ENCODE measurements at regions not wholly inside any gene's neighbourhood (a gene's known extent, or its start where the extent isn't known, plus 50 kb on each side); places are given as distances from the start of the nearest gene placed in this dataset.
"Not testable (repeated sequence)": the region's sequence is repeated elsewhere in the genome, so short reads cannot be mapped to it uniquely, and the experiment has no call there.

DNA sequence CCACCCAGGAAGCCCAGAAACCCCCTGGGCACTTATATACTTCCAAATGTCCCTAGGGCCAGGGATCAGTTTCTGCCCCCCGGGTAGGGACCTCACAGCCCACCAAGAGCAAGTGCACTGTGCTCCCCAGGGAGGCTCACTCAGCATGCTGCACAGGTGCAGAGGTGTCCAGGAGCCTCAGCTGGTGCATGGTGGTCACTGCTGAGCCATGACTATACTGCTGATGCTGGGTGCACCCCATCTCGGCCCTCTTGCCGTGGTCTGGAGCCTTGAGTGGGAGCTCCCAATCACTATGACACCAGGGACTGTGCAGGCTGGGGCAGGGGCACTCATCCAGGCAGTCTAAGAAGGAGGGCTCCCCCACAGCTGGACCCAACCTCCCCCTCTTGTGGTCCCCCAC lies 617.8 kb upstream of the RAB6C start:
- DNase-seq = no peak

DNA sequence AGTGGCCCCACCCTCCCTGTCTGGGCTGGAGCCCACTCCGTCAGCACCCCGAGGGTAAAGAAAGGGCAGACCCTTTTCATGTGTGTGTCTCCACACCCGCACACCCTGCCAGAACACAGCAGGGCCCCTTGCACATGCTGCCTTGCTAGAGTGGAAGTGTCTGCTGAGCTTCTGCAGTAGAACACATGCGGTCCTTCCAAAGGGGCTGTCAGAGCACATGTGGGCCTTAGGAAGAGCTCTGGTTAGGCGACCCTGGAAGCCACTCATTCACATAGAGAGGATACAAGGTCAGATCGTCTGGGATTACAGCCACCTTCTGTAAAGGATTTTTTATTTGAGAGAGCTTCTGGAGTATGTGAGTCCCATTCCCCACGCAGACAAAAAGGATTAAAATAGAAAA lies 613.2 kb upstream of the RAB6C start:
- no peak for DNase-seq

DNA sequence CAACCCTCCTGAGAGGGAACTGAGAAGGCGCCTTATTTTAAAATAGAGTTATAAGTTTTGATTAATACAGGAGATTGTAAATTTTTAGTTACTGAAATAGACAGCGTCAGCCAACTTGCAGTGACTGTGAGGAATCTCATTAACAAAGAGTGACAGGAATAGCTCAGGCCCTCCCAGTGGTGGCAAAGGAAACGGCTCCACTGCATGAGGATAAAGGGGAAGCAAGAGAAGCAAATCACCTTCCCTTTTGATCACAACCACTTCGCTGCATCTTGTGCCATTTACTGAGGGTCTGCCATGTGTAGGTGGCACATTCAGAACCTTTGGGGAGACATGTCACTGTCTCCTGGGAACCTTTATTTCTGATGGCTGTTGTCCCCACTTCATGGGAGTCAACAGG lies 612.4 kb upstream of the RAB6C start:
- no peak for DNase-seq

DNA sequence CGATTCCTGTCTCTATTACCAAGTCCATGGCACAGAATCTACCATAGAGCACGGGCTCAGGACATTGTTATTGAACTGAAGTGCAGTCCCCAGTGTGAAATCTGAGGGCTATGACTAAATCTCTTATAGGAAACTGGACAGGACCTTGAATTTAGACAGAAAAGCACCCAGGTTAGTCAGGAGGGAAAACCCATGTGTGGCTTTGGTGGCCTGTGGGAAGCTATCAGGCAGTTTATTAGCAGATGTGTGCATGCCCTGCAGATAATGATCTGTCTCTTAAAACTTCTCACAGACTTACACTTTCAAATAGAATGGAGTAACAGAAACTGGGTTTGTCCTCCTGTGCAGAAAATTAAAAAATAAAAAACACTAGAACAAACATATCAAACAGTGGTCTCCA lies 610.0 kb upstream of the RAB6C start:
- DNase-seq = no peak

DNA sequence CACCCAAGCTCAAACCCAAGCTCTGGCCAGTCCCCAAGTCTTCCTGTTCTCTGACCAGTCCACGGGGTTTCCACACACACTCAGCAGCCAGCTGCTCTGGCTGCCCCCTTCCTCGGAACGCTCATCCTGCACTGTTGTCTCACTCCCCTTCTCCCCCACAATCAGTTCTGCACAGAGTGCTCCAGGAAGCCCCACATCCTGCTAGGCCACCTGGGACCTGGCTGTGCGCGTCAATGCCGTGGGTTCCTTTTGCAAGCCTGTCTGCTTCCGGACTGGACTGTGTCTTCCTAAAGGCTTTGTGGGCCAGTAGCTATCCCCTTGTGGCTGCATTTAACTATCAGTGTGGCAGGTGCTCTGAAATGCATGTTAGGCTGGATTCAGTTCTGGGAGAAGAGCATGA lies 605.0 kb upstream of the RAB6C start:
- no peak for DNase-seq

DNA sequence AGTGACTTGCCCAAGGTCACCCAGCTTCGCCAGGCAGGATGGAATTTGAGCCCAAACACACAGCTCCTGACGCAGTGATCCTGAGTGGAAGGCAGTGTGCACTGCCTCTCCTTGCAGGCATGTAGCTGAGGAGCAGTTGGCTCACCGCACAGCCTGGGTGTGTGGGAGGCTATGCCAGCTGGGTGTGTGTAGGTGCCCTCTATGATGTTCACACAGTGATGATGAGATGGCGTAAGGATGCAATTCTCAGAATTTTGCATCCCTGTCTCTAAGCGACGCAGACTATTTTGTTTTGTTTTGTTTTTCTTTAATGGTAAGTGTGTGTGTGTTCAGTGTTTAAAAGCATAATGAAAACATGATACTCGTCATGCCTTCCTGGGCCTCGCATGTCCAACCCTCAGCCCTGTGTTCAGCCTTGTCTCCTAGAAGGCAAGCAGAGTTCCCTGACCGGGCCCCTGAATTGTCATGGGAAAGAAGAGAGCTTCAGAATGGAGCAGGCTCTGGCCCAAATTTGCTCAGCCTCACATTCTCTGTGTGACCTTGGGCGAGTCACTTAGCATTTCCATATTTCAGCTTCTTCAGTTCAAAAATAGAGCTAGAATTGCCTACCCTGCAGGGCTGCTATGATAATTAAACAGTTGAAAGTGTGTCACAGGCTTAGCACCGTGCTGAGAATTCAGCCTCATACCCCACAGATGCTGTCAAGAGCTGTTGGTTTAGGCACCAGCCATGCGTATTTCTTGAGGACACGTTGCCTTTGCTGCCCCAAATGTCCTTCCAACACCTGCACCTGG lies 603.6 kb upstream of the RAB6C start:
- DNase-seq = no peak

DNA sequence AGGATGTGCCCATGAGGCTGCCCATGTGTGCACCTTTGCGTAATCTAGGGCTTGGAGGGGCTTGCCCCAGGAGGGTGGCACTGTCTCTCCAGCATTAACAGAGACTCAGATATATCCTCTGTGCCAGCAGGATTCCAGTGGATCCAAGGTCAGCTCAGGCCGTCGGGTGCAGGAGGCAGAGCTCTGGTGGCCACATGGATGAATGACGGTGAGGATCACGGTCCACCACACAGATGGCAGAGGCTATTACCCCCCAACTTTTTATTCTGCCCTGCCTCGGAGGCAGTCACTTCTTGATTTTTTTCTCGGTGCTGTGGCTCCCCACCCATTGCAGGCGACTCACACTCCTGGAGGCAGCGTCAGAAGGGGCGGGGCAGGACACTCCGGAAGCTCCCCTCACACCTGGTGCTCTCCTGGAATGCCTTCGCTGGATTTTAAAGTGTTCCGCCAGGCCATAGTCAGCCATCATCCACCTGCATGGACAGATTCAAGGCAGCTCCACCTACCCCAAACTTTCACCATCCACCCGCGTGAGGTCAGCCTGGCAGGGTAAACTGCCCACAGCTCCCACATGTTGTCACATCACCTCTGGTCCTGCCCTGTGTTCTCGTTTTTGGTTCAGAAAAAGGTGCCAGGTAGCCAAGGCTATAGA lies 602.9 kb upstream of the RAB6C start:
- no peak for DNase-seq

DNA sequence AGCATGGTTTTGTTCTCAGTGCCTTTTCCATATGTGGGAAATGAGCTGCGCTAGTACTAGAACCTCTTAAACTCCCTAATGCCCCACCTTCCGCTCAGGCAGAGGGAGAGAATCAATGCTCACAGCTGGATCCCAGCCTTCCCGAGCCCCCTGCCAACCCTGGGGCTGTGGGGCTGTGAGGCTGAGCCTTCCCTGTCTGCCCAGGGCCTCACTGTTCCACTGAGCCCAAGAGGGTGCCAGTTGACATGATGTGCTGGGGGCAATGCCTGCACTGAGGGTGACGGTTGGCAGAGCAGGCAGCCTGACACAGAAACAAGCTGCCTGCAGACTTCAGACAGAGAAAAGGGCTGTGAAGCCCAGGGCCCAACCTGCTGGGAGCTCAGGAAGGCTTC lies 602.4 kb upstream of the RAB6C start:
- no peak for DNase-seq

DNA sequence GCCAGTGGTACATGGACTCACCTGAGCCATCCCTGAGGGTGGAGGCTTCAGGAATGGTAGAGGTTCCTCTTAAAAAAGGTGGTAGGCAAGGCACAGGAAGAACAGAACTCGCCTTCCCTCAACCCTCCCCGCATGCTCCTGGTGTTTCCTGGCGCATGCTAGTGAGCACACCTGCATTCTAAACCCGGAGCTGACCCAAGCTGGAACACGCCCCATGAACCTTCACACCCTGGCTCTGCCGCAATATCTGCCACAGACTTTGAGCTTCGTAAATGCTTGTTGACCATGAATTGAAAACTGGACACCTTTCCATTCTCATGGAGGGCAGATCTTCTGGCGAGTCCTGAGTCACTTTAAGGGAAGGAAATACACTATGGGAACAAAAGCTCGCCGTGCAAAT lies 601.3 kb upstream of the RAB6C start:
- DNase-seq = no peak

DNA sequence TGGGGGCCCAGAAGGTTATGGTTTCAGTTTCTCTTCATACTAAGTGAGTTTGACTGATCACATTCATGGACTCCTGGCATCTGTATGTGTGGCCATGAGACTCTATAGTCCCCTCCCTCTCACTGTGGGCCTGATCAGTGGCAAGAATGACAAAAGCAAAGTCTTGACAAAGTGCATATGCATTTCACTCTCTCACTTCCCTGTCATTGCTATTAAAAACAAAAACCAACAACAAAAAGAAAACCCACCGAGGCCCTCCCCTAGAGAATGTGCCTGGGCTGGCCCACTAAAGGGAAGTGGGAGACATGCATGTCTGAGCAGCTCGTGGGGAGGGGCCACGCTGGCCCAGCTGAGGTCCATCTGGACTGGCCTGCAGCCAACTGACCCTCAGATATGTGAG lies 600.1 kb upstream of the RAB6C start:
- no peak for DNase-seq

DNA sequence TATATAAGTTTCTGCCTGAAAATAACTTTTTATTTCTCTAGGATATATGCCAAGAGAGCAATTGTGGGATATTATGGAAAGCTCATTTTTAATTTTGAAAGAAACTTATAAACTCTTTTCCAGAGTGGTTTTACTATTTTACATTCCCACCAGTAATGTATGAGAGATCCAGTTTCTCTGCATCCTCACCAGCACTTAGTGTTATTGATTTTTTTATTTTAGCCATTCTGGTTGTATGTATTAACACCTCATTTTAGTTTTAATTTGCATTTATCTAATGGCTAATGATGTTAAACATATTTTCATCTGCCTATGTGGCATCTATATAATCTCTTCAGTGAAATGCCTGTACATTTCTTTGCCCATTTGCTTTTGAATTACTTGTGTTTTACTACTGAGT lies 597.7 kb upstream of the RAB6C start:
- DNase-seq = no peak

DNA sequence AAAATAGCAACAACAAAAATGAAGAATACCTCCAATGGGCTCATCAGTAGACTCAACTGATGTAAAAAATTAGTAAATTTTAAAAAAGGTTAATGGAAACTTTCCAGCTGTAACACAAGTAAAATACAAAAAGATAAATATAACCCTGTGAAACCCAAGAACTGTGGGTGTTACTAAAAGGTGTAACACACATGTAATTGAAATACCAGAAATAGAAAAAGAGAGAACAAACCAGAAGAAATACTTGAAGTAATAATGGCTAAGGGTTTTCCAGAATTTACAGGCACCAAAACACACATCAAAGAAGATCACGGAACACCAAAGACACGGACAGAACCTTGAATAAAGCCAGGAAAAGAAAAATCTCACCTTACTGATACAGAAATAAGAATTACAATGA lies 590.6 kb upstream of the RAB6C start:
- DNase-seq = no peak

DNA sequence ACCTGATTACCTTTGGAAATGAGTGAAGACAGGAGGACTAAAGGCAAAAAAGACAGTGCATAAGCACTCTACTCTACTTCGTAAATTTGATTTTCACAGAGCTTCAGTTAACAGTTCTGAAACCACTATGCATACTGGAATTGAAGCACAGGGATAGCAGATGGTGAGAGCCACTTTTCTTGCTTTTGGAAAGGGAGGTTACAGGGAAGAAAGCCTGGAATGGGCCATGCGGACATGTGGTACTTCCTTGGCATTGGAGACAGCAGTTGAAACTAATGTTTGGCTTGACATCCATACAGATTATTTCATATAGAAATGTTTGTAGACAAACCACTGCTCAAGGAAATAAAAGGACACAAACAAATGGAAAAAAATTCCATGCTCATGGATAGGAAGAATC lies 585.6 kb upstream of the RAB6C start:
- no peak for DNase-seq

DNA sequence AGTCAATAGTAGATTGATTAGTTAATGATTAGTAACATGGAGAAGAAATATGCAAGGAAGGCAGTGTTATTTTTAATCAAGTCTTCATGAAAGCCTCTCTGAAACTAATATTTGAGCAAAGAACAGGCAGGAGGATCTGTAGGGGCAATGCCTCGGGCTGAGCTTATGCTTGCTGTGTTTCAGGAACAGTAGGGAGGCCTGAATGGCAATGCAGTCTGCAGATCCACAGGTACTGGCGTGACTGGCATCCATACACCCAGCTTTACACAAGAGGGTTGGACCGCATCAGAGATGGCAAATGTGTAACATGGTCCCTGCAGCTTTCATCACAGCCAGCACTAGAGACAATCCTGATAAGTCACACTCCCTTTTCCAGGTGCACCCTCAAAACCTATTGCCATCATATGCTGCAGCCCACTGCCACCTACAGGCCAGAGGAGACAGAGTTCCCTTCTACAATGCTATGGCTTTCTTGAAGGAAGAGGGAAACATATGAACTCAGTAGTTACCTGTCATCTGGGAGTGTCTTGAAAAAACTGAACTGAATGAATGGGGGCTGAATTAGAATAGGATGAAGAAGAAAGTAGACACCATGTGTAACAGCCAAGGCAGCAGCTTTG lies 582.4 kb upstream of the RAB6C start:
- DNase-seq = no peak

DNA sequence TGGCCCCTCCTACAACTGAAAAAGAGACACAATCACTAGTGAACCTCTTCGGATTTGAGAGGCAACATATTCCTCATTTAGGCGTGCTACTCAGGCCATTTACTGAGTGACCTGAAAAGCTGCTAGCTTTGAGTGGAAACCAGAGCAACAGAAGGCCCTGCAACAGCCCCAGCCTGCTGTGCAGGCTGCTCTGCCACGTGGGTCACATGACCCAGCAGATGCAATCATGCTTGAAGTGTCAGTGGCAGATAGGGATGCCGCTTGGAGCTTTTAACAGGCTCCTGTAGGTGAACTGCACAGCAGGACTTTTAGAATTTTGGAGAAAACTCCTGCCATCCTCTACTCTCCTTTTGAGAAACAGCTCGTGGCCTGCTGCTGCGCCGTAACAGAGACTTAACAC lies 578.6 kb upstream of the RAB6C start:
- no peak for DNase-seq

DNA sequence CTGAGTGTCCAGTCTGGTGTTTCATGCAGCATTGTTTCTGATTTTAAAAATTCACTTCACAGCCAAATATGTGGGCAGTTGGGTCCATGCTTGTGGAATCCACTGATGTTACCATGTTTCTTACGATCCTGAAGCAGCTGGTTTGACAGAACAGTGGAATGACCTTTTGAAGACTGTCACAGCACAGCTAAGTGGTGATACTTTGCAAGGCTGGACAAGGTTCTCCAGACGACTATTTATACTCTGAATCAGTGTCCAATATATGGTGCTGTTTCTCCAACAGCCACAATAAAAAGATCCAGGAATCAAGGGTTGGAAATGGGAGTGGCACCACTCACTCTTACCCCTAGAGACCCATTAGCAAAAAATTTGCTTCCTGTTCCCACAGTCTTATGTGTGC lies 577.4 kb upstream of the RAB6C start:
- DNase-seq = no peak

DNA sequence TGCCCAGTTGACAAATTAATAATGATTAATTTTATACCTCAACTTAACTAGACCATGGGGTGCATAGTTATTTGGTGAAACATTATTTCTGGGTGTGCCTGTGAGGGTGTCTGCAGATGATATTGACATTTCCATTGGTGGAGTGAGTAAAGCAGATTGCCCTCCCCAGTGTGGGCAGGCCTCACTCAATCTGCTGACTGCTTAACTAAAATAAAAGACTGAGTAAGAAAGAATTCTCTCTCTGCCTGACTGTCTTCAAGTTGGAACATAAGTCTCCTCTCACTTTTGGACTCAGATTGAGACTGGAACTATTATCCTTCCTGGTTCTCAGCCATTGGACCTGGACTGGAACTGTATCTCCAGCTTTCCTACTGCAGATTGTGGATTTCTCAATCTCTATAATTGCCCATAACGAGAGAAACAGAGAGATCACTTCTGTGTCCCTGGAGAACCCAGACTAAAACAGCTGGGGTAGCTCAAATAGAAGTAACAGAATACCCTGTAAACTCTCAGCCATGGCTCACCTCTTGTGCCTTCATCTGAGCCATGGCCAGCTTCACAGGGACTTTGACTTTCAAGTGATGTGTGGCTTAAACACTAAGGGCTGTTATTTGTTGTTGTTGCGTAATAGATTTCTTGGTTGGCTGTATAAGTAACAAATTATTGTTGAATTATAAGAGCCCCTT lies 575.3 kb upstream of the RAB6C start:
- DNase-seq = no peak

DNA sequence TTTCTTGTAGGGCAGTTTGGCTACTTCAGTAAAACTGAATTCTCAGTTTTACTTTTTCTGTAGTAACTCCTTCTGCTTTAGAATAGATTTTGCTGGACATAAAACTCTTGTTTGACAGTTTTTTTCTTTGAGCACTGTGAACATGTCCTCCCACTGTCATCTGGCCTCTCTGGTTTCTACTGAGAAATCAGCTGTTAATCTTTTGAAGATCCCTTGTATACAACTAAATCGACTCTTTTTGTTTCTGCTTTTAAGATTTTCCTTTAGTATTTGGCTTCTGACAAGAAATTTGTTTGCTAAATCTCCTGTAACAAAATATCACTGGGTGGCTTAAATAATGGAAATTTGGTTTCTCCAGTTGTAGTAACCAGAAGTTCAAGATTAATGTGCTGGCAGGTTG lies 570.9 kb upstream of the RAB6C start:
- no peak for DNase-seq

DNA sequence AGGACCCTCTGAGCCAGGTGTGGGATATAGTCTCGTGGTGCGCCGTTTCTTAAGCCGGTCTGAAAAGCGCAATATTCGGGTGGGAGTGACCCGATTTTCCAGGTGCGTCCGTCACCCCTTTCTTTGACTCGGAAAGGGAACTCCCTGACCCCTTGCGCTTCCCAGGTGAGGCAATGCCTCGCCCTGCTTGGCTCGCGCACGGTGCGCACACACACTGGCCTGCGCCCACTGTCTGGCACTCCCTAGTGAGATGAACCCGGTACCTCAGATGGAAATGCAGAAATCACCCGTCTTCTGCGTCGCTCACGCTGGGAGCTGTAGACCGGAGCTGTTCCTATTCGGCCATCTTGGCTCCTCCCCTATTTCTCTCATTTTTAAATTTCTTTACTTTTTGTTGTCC lies 562.4 kb upstream of the RAB6C start:
- DNase-seq = not testable (repeated sequence)

DNA sequence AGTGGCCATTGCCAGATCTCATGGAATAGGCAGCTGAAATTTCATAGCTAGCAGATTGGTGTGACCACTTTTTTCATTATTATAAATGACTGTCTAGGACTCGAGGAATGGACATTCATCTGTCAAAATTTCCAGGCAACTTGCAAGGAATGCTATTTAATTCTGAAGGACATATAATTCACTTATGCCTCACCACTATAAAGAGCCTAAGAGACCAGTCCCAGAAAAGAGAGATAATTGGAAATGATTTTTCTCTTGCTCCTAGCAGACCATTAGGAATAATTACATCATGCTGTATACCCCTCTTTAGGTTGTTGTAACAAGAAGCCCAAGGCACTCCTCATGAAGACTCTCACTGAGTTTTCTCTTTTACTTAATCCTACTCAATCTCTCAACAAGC lies 557.4 kb upstream of the RAB6C start:
- no peak for DNase-seq

DNA sequence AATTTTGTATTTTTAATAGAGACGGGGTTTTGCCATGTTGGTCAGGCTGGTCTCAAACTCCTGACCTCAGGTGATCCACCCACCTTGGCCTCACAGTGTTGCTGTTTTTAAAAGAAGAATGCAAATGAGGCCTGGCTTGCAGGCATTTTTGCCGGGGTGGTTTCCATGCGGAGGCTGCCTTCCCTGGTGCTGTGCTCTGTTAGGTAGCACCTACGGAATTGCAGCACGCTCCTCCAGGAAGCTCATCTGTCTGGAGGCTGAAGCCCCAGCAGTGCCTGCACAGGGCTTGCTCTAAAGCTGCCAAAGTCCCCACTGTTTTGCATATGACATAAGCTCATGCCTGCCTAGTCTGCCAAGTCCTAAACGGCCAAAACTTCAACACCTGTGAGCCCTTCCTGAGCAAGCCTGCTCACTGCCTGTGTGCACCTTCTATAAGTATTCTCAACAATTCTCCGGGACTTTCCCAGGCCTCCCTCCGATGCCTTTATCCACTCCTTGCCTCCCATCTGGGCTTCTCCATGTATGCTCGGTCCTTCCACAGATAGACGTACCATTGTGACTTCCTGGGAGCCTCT lies 551.3 kb upstream of the RAB6C start:
- DNase-seq = no peak

DNA sequence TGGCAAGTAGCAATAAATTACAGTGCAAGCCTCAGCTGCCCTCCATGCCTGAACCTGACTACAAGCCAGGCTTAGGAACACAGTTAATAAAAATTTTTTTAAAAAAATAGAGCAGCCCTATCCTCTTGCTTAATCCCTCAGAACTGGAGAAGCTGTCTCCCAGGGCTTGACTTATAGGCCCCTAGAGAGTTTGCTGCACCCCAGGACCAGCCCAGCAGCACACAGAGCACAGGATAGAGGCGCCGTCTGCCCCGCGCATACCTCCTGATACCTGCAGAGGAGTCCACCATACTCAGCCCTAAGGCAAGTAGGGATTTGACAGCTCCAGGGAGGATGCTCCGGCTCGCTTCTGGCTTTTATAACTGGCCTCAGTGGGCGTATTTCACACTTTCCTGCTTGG lies 548.6 kb upstream of the RAB6C start:
- no peak for DNase-seq

DNA sequence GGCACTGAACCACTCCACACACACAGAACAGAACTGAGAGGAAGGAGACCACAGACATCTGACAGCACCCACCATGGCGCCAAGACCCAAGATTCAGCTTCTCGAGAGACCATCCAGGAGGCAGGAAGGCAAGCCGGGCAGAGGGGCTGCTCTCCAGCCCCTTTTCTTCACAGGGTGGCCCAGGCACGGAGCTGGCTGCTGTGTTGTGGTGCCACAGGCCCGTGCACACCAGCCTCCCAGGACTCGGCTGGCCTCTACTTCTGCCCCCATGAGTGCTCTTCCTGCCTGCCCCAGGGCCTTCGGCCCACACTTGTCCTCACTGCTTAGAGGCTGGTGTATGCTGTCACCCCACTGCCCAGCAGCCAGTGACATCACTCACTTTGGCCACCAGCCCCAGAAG lies 547.6 kb upstream of the RAB6C start:
- no peak for DNase-seq

DNA sequence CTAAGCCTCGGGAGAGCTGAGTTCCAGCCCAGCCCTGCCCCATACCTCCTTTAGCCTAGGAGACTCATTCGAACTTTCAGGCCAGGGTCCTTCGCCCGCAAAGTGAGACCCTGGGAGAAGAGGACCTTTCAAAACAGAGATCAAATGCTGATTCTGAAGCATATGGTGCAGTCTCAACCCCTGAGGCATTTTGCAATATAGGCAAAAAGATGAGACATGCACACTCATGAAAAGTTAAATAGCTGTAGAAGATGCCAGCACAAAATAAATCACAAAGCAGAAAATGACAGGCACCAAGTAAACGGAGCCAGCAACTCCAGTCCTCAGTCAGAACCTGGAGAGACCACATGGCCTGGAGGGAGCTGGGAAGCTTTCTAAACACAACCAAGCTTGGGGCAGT lies 542.7 kb upstream of the RAB6C start:
- no peak for DNase-seq

Measured in stimulated activated CD4-positive, alpha-beta T cell treated with anti-CD3 and anti-CD28 coated beads, Interleukin-4, amount 100 ng/mL, for 4 hours (primary cell).